Endothelial cell of umbilical vein (primary cell): ENCODE measurements at regions not wholly inside any gene's neighbourhood (a gene's known extent, or its start where the extent isn't known, plus 50 kb on each side); places are given as distances from the start of the nearest gene placed in this dataset.

Experiments used
- BruUV-seq: library from RNA; stranded (reverse); fragments of 400-500 nt; replicated peaks from 2 replicates; lab custom pipeline; 2021; lab: Mats Ljungman, UMichigan
- CTCF ChIA-PET: fragments of 300-600, 350-600 bp; sonication (Branson Sonifier 250); formaldehyde crosslinking; loops from one replicate; lab custom pipeline; 2021; ENCODE audit warnings: antibody characterized with exemption, inconsistent platforms; lab: Charles Lee
- POLR2A ChIA-PET: fragments of 300-600, 350-600 bp; sonication (Branson Sonifier 250); formaldehyde crosslinking; loops from one replicate; lab custom pipeline; 2021; ENCODE audit warnings: antibody characterized with exemption, inconsistent platforms; lab: Charles Lee
- DNase-seq: peaks from one replicate; pipeline ENCODE4 v3.0.0-alpha.2; 2011; ENCODE audit warnings: low read depth, low spot score
- FAIRE-seq: peaks from 2 replicates; lab custom pipeline; 2011; peaks lifted over from hg19 to GRCh38; lab: Jason Lieb, UNC
- H2AFZ ChIP-seq: 2 replicates; pipeline ENCODE4 v1.6.0; 2012; ENCODE audit warnings: low read depth, low read length, control low read depth, inconsistent platforms
- H3K27ac ChIP-seq: 2 replicates; pipeline ENCODE4 v1.5.1; 2011; ENCODE audit warnings: low read depth, mild to moderate bottlenecking, control low read depth, low read length, moderate library complexity; ENCODE audit not compliant: insufficient read depth
- H3K27me3 ChIP-seq, 2 experiments: 2 replicates each; pipeline versions ENCODE4 v1.6.0 to v1.6.1; 2011; ENCODE audit warnings: low read length in 2 of 2, mixed read lengths in 1 of 2; ENCODE audit not compliant: control insufficient read depth in 2 of 2, insufficient read depth in 2 of 2
- H3K36me3 ChIP-seq, 2 experiments: 2 replicates in 1 of 2; 3 replicates in 1 of 2; pipeline ENCODE4 v1.5.1; 2011; ENCODE audit warnings: low read length in 2 of 2, mild to moderate bottlenecking in 1 of 2, moderate library complexity in 1 of 2; ENCODE audit not compliant: control insufficient read depth in 2 of 2, insufficient read depth in 2 of 2; ENCODE audit errors: extremely low read depth in 1 of 2
- H3K4me1 ChIP-seq: 3 replicates; pipeline ENCODE4 v1.5.1; 2011; ENCODE audit warnings: mild to moderate bottlenecking, low read length; ENCODE audit not compliant: control insufficient read depth, insufficient read depth; ENCODE audit errors: extremely low read depth
- H3K4me2 ChIP-seq: 2 replicates; pipeline ENCODE4 v1.6.1; 2011; ENCODE audit warnings: low read length, control low read depth, mixed read lengths; ENCODE audit not compliant: insufficient read depth
- H3K4me3 ChIP-seq, 3 experiments: fragments of 200-600 bp in 1 of 3; sonication (generic), shearing (Covaris generic) in 1 of 3; replicated peaks in 1 of 3; 2 replicates each; pipeline ENCODE4 v1.5.1; 2011 to 2016; ENCODE audit warnings: control low read depth in 3 of 3, low read length in 3 of 3, mild to moderate bottlenecking in 2 of 3, inconsistent platforms in 1 of 3, low read depth in 1 of 3, moderate library complexity in 1 of 3; ENCODE audit not compliant: insufficient read depth in 1 of 3
- H3K79me2 ChIP-seq: 2 replicates; pipeline ENCODE4 v1.6.0; 2012; ENCODE audit warnings: low read length, inconsistent platforms; ENCODE audit not compliant: control insufficient read depth, insufficient read depth
- H3K9ac ChIP-seq: replicated peaks from 2 replicates; pipeline ENCODE3; 2011; ENCODE audit warnings: low read length, control low read depth; ENCODE audit not compliant: insufficient read depth; ENCODE audit errors: extremely low read depth
- H3K9me1 ChIP-seq: replicated peaks from 3 replicates; pipeline ENCODE4 v1.6.0; 2011; ENCODE audit warnings: mild to moderate bottlenecking, low read length; ENCODE audit not compliant: control insufficient read depth, insufficient read depth; ENCODE audit errors: extremely low read depth
- H3K9me3 ChIP-seq: replicated peaks from 2 replicates; pipeline ENCODE4 v1.5.1; 2012; ENCODE audit warnings: low read length, inconsistent platforms; ENCODE audit not compliant: control insufficient read depth, insufficient read depth
- H4K20me1 ChIP-seq: replicated peaks from 2 replicates; pipeline ENCODE3; 2011; ENCODE audit warnings: mild to moderate bottlenecking, low read length; ENCODE audit not compliant: control insufficient read depth, insufficient read depth; ENCODE audit errors: extremely low read depth
- CTCF ChIP-seq, 2 donors: IDR thresholded peaks; 1 replicate in 1 of 2; 2 replicates in 1 of 2; pipeline ENCODE4 v1.5.1; 2011; ENCODE audit warnings: low read length in 2 of 2, mild to moderate bottlenecking in 2 of 2, moderate library complexity in 2 of 2, control low read depth in 1 of 2, inconsistent platforms in 1 of 2, low read depth in 1 of 2; ENCODE audit not compliant: insufficient read depth in 1 of 2; ENCODE audit errors: extremely low read depth in 1 of 2
- EZH2 ChIP-seq: IDR thresholded peaks from 2 replicates; pipeline ENCODE4 v1.6.1; 2012; ENCODE audit warnings: borderline replicate concordance, low read depth, mild to moderate bottlenecking, moderate library complexity, low read length, inconsistent platforms; ENCODE audit not compliant: severe bottlenecking
- FOS ChIP-seq: IDR thresholded peaks from 2 replicates; pipeline ENCODE4 v1.6.1; 2011; ENCODE audit warnings: mild to moderate bottlenecking, low read length, moderate library complexity, borderline replicate concordance; ENCODE audit not compliant: insufficient read depth
- GATA2 ChIP-seq: IDR thresholded peaks from 2 replicates; pipeline ENCODE4 v1.7.0; 2011; ENCODE audit warnings: low read depth, mild to moderate bottlenecking, moderate library complexity, mixed read lengths, low read length; ENCODE audit not compliant: insufficient read length, insufficient read depth
- JUN ChIP-seq: IDR thresholded peaks from 2 replicates; pipeline ENCODE4 v1.6.1; 2011; ENCODE audit warnings: borderline replicate concordance, low read depth; ENCODE audit not compliant: insufficient read length, insufficient read depth
- MAX ChIP-seq: IDR thresholded peaks from 2 replicates; pipeline ENCODE4 v1.6.1; 2011; ENCODE audit not compliant: insufficient read depth, insufficient read length
- MYC ChIP-seq: IDR thresholded peaks from one replicate; pipeline ENCODE4 v1.6.1; 2011; ENCODE audit warnings: mild to moderate bottlenecking, low read depth, low read length
- POLR2A ChIP-seq: IDR thresholded peaks from 2 replicates; pipeline ENCODE4 v1.6.1; 2012; ENCODE audit warnings: low read depth, mild to moderate bottlenecking, control low read depth, low read length
- POLR2AphosphoS5 ChIP-seq: IDR thresholded peaks from 2 replicates; pipeline ENCODE4 v1.6.1; 2012; ENCODE audit warnings: low read depth, mild to moderate bottlenecking, control low read depth, low read length, moderate library complexity; ENCODE audit not compliant: insufficient read depth
- dilution Hi-C: fragments of 300-500 bp; cut with MboI; formaldehyde crosslinking; loops from one replicate; pipeline ENCODE4 v1.15.0; 2019; ENCODE audit warnings: low sequenced_read_pairs; ENCODE audit not compliant: extremely low pct_ligation_motif_present
- intact Hi-C: fragments of 100-400 bp; cut with micrococcal nuclease; formaldehyde crosslinking; loops from one replicate; pipeline ENCODE4 v1.10.0; 2022

GRCh38 chr18:1292167-1292566 lies 387.5 kb downstream of the ADCYAP1 start:
- H3K79me2 ChIP-seq: no peaks in the 10 kb centered on the region
- dilution Hi-C loops: no loop called here
- no peaks in the 10 kb centered on the region for H3K27me3 ChIP-seq
- FAIRE-seq (no peak), DNase-seq (no peak)
- CTCF ChIA-PET: no interaction called here
- H3K27ac ChIP-seq: no peak overlapping the region
- no peaks in the 10 kb centered on the region for H3K9me3 ChIP-seq
- no TSS peak for BruUV-seq
- H3K4me1 ChIP-seq: no peaks in the 10 kb centered on the region
- POLR2A ChIA-PET: no interaction called here
- no peaks in the 10 kb centered on the region for H3K9me1 ChIP-seq
- intact Hi-C loops: no loop called here
- H3K36me3 ChIP-seq: no peaks in the 10 kb centered on the region
- H4K20me1 ChIP-seq: no peaks in the 10 kb centered on the region
- H3K4me3 ChIP-seq: no peak overlapping the region
- TF ChIP-seq POLR2A: no peak
- no peak for TF ChIP-seq EZH2
- TF ChIP-seq FOS: no peak
- no peak for TF ChIP-seq MYC
- no peak for TF ChIP-seq JUN
- no peak for TF ChIP-seq MAX
- no peak for TF ChIP-seq CTCF (IDR thresholded peaks at IDR 0.05; ENCODE audit: extremely low read depth in 1 of 2, insufficient read depth in 1 of 2, low read depth in 1 of 2, low read length in 2 of 2)
- no peak for TF ChIP-seq POLR2AphosphoS5
- TF ChIP-seq GATA2: no peak
- H3K9ac ChIP-seq: no peak overlapping the region
- H3K4me2 ChIP-seq: no peak overlapping the region
- no peak overlapping the region for H2AFZ ChIP-seq
